Mucosa of descending colon (tissue), 3 donors: ENCODE measurements at regions not wholly inside any gene's neighbourhood (a gene's known extent, or its start where the extent isn't known, plus 50 kb on each side); places are given as distances from the start of the nearest gene placed in this dataset.

ENCODE experiments used
- ATAC-seq: fragments of 200-7000 bp; cut with Tn5 transposase; one replicate; pipeline ENCODE4 v1.9.1; 2020; ENCODE audit warnings: mild to moderate bottlenecking, moderate library complexity
- DNase-seq, 3 donors: peaks; one replicate each; pipeline ENCODE4 v3.0.0-alpha.2; 2020
- H3K36me3 ChIP-seq: fragments of 200-600 bp; one replicate; pipeline ENCODE4 v1.8.0; 2021; ENCODE audit warnings: low read depth, mild to moderate bottlenecking
- H3K4me1 ChIP-seq: fragments of 200-600 bp; one replicate; pipeline ENCODE4 v1.8.0; 2021; ENCODE audit warnings: low read depth, mild to moderate bottlenecking
- H3K4me3 ChIP-seq: fragments of 200-600 bp; one replicate; pipeline ENCODE4 v1.8.0; 2021; ENCODE audit warnings: mild to moderate bottlenecking
- H3K9me3 ChIP-seq: fragments of 200-600 bp; one replicate; pipeline ENCODE4 v1.8.0; 2021; ENCODE audit warnings: mild to moderate bottlenecking
- intact Hi-C, 2 donors: fragments of 100-400 bp; cut with DNase I in 1 of 2; cut with micrococcal nuclease in 1 of 2; formaldehyde crosslinking; loops; one replicate each; pipeline versions ENCODE4 v1.11.0 to v1.11.1; 2022; cut with DNase I, micrococcal nuclease
- TF ChIP-seq, protein P1 (sequence below): fragments of 200-600 bp; IDR thresholded peaks from one replicate; pipeline ENCODE4 v1.8.0; 2022; ENCODE audit warnings: antibody characterized with exemption, mild to moderate bottlenecking
- donor health status: DM: no; HTN: no; CAD: no; lungs with moderate emphysema.
- donor health status: DM: no; HTN: no; CAD: no.
- donor health status: DM: no; HTN: yes; CAD: no.

DNA sequence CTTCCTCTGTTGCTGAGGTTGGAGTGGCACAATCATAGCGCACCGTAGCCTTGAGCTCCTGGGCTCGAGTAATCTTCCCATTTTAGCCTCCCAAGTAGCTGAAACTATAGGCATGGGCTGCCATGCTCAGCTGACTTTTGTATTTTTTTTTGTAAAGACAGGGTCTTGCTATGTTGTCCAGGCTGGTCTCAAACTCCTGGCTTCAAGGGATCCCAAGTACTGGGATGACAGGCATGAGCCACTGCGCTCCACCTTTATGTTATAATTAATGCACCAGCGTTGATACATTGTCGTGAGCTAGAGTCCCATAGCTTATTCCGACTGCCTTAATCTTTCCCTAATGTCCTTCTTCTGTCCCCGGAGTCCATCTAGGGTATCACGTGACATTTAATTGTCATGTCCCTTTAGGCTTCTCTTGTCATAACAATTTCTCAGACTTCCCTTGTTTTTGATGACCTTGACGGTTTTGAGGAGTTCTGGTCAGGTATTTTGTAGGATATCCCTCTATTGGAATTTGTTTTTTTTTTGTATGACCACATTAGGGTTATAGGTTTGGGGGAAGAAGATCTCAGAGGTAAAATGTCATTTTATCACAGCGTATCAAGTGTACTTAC lies 63.9 kb downstream of the CEBPB start:
- intact Hi-C loops, result no loop called here
- ATAC-seq (no peak), DNase-seq (no peak)
- TF ChIP-seq, protein P1, sequence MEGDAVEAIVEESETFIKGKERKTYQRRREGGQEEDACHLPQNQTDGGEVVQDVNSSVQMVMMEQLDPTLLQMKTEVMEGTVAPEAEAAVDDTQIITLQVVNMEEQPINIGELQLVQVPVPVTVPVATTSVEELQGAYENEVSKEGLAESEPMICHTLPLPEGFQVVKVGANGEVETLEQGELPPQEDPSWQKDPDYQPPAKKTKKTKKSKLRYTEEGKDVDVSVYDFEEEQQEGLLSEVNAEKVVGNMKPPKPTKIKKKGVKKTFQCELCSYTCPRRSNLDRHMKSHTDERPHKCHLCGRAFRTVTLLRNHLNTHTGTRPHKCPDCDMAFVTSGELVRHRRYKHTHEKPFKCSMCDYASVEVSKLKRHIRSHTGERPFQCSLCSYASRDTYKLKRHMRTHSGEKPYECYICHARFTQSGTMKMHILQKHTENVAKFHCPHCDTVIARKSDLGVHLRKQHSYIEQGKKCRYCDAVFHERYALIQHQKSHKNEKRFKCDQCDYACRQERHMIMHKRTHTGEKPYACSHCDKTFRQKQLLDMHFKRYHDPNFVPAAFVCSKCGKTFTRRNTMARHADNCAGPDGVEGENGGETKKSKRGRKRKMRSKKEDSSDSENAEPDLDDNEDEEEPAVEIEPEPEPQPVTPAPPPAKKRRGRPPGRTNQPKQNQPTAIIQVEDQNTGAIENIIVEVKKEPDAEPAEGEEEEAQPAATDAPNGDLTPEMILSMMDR, result no peak
- Histone ChIP-seq H3K36me3 (no peaks in the 10 kb centered on the region), H3K4me1 (peaks cover 3% of the 10 kb centered on the region), H3K9me3 (no peaks in the 10 kb centered on the region), H3K4me3 (no peak overlapping the region)

DNA sequence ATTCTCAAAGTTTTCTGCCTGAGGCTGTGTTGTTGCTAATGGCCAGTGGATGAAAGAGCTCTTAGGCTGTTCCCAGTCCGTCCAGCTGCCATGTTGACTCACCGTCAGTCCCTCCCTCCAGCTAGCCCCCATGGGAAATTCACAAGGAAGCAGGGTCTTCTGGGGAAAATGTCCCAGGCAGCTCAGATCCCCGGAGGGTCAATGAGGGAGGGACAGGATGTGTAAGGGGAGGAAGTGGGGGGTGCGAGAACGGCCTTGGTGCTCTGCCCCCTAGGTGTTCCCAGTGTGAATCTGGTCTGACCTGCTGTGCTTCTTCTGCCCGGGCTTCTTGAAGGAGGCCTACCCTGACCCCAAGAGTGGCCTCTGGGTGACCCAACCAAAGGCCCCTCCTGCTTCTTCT lies 65.9 kb downstream of the CEBPB start:
- DNase-seq (no peak), ATAC-seq (no peak)
- peaks cover 10% of the 10 kb centered on the region for H3K4me1 ChIP-seq
- no peaks in the 10 kb centered on the region for H3K9me3 ChIP-seq
- no peaks in the 10 kb centered on the region for H3K36me3 ChIP-seq
- no peak overlapping the region for H3K4me3 ChIP-seq
- TF ChIP-seq, protein P1, result no peak
- intact Hi-C loops, result no loop called here

GRCh38 chr20:50257860-50258259 lies 67.2 kb downstream of the CEBPB start:
- peak in 1 of 3 donors; percentile 23 for DNase-seq
- TF ChIP-seq, protein P1, result no peak

DNA sequence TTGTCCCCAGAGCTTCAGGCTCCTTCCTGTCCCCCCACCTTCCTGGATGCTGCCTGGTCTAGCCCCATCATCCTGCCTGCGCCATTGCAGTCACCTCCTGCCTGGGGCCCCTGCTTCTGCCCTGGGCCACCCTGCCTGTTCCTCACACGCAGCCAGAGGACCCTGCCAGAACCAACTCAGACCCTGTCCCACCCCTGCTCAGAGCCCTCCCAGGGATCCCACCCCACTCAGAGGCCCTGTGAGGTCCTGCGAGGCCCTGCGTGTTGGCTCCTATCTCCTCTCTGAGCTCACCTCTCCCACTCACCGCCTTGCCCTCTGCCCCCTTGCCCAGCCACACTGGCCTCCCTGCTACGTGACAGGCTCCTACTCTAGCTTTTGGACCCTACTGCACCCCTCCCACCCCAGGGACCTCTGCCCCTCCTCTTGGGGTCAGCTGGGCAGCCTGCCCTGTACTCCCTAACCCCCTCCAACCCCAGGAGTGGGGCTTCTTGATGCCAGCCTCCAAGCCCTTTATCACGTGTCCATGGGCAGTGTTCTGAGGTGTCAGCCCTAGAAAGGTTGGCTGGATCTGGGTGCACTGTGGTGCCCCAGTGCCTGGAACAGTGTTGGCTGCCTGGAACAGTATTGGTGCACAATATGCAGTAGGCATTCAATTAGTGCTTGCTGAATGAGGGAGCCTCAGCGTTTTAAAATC lies 68.3 kb downstream of the CEBPB start:
- no peaks in the 10 kb centered on the region for H3K36me3 ChIP-seq
- ATAC-seq (no peak), DNase-seq (peak in 1 of 3 donors; percentile 28)
- no peak overlapping the region for H3K4me3 ChIP-seq
- H3K9me3 ChIP-seq, result no peaks in the 10 kb centered on the region
- TF ChIP-seq, protein P1, result no peak
- peaks cover 10% of the 10 kb centered on the region for H3K4me1 ChIP-seq
- intact Hi-C loops, result no loop called here

More at GRCh38 chr20:50257860-50258259, 67.2 kb downstream of the CEBPB start:
- intact Hi-C loops, result no loop called here
- no peak for ATAC-seq
- Histone ChIP-seq H3K36me3 (no peaks in the 10 kb centered on the region), H3K9me3 (no peaks in the 10 kb centered on the region), H3K4me1 (peaks cover 10% of the 10 kb centered on the region), H3K4me3 (no peak overlapping the region)

GRCh38 chr20:50259705-50260478 lies 69.3 kb downstream of the CEBPB start:
- ATAC-seq, result peak; percentile 66
- intact Hi-C loops, result no loop called here
- peak in 2 of 3 donors; percentile 68 to 72 for DNase-seq
- no peak overlapping the region for H3K4me3 ChIP-seq
- H3K9me3 ChIP-seq, result no peaks in the 10 kb centered on the region
- no peaks in the 10 kb centered on the region for H3K36me3 ChIP-seq
- H3K4me1 ChIP-seq, result peaks cover 10% of the 10 kb centered on the region
- TF ChIP-seq, protein P1, result no peak
